ENCODE measurements at regions not wholly inside any gene's neighbourhood (a gene's known extent, or its start where the extent isn't known, plus 50 kb on each side); places are given as distances from the start of the nearest gene placed in this dataset.

DNA sequence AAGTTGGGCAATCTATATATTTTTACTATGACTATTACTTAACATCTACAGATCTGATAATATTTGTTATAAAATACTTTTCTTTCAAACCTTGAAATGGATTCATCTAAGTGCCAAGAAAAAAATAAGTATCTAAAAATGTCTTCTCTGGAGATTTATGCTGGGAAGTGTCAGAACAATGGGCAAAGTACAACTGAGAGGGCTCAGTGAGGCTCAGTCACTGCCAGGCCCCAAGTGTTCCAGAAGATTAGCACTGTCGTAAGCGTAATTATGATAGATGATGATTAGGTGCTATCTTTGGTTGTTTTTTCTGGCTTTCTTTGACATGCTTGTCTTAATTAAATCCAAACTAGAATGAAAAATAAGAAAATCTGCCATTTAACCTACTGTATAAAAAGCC, 72.2 kb upstream of the ADAMTS19 start:
- H3K4me3 ChIP-seq (ENCODE audit: low read depth, low read length): no peak overlapping the region
- DNase-seq (ENCODE audit: low read depth): no peak
- no peaks in the 10 kb centered on the region for H3K36me3 ChIP-seq (ENCODE audit: control insufficient read depth, insufficient read depth, low read length)
- no peaks in the 10 kb centered on the region for H3K27me3 ChIP-seq (ENCODE audit: control insufficient read depth, insufficient read depth, low read length)
- TF ChIP-seq, protein P1, sequence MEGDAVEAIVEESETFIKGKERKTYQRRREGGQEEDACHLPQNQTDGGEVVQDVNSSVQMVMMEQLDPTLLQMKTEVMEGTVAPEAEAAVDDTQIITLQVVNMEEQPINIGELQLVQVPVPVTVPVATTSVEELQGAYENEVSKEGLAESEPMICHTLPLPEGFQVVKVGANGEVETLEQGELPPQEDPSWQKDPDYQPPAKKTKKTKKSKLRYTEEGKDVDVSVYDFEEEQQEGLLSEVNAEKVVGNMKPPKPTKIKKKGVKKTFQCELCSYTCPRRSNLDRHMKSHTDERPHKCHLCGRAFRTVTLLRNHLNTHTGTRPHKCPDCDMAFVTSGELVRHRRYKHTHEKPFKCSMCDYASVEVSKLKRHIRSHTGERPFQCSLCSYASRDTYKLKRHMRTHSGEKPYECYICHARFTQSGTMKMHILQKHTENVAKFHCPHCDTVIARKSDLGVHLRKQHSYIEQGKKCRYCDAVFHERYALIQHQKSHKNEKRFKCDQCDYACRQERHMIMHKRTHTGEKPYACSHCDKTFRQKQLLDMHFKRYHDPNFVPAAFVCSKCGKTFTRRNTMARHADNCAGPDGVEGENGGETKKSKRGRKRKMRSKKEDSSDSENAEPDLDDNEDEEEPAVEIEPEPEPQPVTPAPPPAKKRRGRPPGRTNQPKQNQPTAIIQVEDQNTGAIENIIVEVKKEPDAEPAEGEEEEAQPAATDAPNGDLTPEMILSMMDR (IDR thresholded peaks at IDR 0.05; ENCODE audit: insufficient read depth, low read length, poor library complexity, severe bottlenecking): no peak

DNA sequence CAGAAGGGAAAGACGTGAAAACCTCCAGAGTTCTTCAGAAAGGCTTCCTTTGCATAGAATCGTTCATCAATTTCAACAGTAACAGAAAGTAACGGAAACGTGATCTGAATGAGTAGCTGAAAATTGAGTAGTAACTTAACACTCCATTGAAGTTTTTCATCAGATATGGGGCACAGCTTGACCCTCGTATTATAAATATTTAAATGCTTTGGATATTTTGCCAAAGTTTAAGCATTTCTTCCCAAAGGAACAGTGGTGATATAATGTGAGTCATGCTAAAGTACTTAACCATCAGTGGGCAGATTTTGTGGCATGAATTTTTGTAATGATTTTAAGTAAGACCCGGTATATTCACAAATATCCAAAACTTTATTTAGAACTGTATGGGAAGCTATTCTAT, 67.4 kb upstream of the ADAMTS19 start:
- no peak for DNase-seq (ENCODE audit: low read depth)
- no peaks in the 10 kb centered on the region for H3K27me3 ChIP-seq (ENCODE audit: control insufficient read depth, insufficient read depth, low read length)
- TF ChIP-seq, protein P1 (IDR thresholded peaks at IDR 0.05; ENCODE audit: insufficient read depth, low read length, poor library complexity, severe bottlenecking): no peak
- H3K36me3 ChIP-seq (ENCODE audit: control insufficient read depth, insufficient read depth, low read length): no peaks in the 10 kb centered on the region
- no peak overlapping the region for H3K4me3 ChIP-seq (ENCODE audit: low read depth, low read length)

DNA sequence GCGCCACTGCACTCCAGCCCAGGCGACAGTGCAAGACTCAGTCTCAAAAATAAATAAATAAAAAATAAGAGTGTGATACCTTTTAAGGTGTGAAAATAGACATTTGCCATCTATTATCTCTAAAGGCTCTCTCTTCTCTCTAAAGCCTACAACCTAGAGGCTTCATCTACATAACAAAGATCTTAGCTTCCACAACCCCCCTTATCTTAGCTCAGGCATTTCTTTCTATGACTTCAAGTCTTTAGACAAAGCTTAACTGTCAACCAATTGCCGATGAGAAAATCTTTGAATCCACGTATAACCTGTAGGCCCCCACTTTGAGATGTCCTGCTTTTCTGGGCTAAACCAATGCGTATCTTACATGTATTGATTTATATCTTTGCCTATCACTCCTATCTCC, 64.9 kb upstream of the ADAMTS19 start:
- Histone ChIP-seq H3K27me3 (ENCODE audit: control insufficient read depth, insufficient read depth, low read length) (no peaks in the 10 kb centered on the region), H3K4me3 (ENCODE audit: low read depth, low read length) (no peak overlapping the region), H3K36me3 (ENCODE audit: control insufficient read depth, insufficient read depth, low read length) (no peaks in the 10 kb centered on the region)
- DNase-seq (ENCODE audit: low read depth): no peak
- TF ChIP-seq, protein P1 (IDR thresholded peaks at IDR 0.05; ENCODE audit: insufficient read depth, low read length, poor library complexity, severe bottlenecking): no peak

DNA sequence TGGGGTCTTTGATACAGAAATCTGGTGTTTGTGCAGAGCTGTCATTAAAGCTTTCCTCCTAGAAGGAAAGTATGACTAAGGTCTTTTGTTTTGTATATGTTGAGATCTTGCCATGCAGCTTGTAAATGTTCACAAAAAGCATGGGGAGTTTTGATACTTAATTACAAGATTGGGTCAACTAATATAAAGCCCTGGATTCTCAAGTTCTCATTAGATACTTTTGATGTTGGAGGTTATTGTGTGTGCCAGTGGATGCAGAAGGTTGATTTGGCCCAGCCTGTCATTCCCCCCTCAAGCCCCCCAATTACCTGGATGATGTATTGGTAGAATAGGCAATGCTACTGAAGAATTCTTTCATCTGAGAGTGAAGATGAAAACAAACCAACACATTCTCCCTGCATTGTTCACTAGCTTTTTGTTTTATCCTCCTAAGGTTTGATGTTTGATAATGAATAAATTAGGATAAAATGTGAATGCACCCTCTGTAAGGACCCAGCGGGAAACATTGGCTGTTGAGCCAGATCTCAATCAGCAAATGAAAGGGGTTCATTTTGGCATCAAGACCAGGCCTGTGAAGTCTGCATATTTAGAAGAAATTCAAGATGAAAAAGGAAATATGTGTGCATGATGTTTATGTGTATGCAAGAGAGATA, 61.9 kb upstream of the ADAMTS19 start:
- DNase-seq (ENCODE audit: low read depth): no peak
- H3K4me3 ChIP-seq (ENCODE audit: low read depth, low read length): no peak overlapping the region
- TF ChIP-seq, protein P1 (IDR thresholded peaks at IDR 0.05; ENCODE audit: insufficient read depth, low read length, poor library complexity, severe bottlenecking): no peak
- H3K36me3 ChIP-seq (ENCODE audit: control insufficient read depth, insufficient read depth, low read length): no peaks in the 10 kb centered on the region
- H3K27me3 ChIP-seq (ENCODE audit: control insufficient read depth, insufficient read depth, low read length): no peaks in the 10 kb centered on the region

DNA sequence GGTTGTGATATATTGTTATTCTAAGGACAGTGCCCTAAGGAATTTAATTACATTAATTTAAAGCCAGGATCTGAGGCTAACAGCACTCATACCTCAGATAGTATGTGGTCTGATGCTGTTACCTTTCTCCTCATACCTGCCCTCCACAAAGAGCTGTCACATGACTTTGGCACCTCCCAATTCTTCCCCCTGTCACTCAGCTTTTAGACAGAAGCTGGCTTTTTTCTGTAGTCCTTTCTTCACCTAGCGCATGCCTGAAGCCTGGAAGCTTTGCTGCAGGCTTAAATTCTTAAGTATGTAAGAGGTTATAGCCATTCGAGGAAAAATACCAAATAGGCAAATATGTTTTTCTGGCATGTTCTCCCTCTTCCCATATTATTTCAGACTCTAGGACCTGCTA, 61.0 kb upstream of the ADAMTS19 start:
- no peaks in the 10 kb centered on the region for H3K27me3 ChIP-seq (ENCODE audit: control insufficient read depth, insufficient read depth, low read length)
- TF ChIP-seq, protein P1 (IDR thresholded peaks at IDR 0.05; ENCODE audit: insufficient read depth, low read length, poor library complexity, severe bottlenecking): no peak
- H3K4me3 ChIP-seq (ENCODE audit: low read depth, low read length): no peak overlapping the region
- DNase-seq (ENCODE audit: low read depth): no peak
- no peaks in the 10 kb centered on the region for H3K36me3 ChIP-seq (ENCODE audit: control insufficient read depth, insufficient read depth, low read length)

DNA sequence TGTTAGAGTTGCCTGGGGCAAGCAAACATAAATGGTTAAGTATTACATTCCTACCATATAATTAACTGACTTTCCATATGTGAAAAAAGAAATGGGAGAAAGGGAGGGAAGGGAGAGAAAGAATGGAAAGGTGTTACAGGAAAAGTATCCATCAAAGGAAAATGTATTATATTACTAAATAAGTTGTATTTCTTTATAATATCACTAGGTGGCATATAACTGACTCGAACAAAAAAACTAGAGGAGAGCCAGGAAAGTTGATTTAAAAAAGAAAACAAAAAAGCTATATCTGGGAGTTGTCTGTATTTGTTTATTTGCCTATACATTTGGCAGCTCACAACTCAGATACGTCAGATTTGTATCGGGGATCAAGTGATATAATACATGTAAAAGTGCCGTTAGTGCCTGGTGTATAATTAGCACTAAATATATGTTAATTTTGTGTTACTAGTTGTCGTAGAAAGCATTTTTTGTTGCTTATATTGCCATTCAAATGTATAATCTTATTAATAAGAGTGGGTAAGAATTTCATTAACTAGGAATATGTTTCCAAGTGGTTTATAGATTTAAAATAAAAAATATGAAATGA, 59.6 kb upstream of the ADAMTS19 start:
- TF ChIP-seq, protein P1 (IDR thresholded peaks at IDR 0.05; ENCODE audit: insufficient read depth, low read length, poor library complexity, severe bottlenecking): peak; percentile 25
- no peaks in the 10 kb centered on the region for H3K27me3 ChIP-seq (ENCODE audit: control insufficient read depth, insufficient read depth, low read length)
- H3K4me3 ChIP-seq (ENCODE audit: low read depth, low read length): no peak overlapping the region
- no peak for DNase-seq (ENCODE audit: low read depth)
- no peaks in the 10 kb centered on the region for H3K36me3 ChIP-seq (ENCODE audit: control insufficient read depth, insufficient read depth, low read length)

All from kidney epithelial cell (primary cell).